GM06990 (cell line): ENCODE measurements at regions not wholly inside any gene's neighbourhood (a gene's known extent, or its start where the extent isn't known, plus 50 kb on each side); places are given as distances from the start of the nearest gene placed in this dataset.

Source experiments
- DNase-seq: peaks from one replicate; pipeline ENCODE4 v3.0.0-alpha.2; 2011; ENCODE audit not compliant: insufficient read length; ENCODE audit errors: extremely low read depth
- H3K27me3 ChIP-seq: replicated peaks from 2 replicates; pipeline ENCODE4 v1.6.0; 2011; ENCODE audit warnings: low read length; ENCODE audit not compliant: control insufficient read depth, insufficient read depth
- H3K36me3 ChIP-seq: 2 replicates; pipeline ENCODE4 v1.5.1; 2011; ENCODE audit warnings: low read length; ENCODE audit not compliant: control insufficient read depth, insufficient read depth
- H3K4me3 ChIP-seq: replicated peaks from 2 replicates; pipeline ENCODE4 v1.5.1; 2011; ENCODE audit warnings: low read depth, mild to moderate bottlenecking, control low read depth, low read length
- CTCF ChIP-seq: IDR thresholded peaks from 2 replicates; pipeline ENCODE4 v1.5.1; 2011; ENCODE audit warnings: low read length, control low read depth, mild to moderate bottlenecking, inconsistent platforms; ENCODE audit not compliant: insufficient read depth, poor library complexity, severe bottlenecking

- TF ChIP-seq CTCF = no peak
- peaks cover 1% of the 10 kb centered on the region for H3K27me3 ChIP-seq
- H3K4me3 ChIP-seq = no peak overlapping the region
Measured at GRCh38 chr1:36692465-36693160, 209.9 kb upstream of the CSF3R start.

GRCh38 chr1:36691374-36691773, 208.7 kb upstream of the CSF3R start:
- DNase-seq = no peak
- no peak overlapping the region for H3K4me3 ChIP-seq
- H3K27me3 ChIP-seq = peaks cover 1% of the 10 kb centered on the region
- no peaks in the 10 kb centered on the region for H3K36me3 ChIP-seq
- no peak for TF ChIP-seq CTCF

More at GRCh38 chr1:36692465-36693160, 209.9 kb upstream of the CSF3R start:
- no peaks in the 10 kb centered on the region for H3K36me3 ChIP-seq
- no peak for DNase-seq

GRCh38 chr1:36689992-36690391, 207.3 kb upstream of the CSF3R start:
- no peaks in the 10 kb centered on the region for H3K36me3 ChIP-seq
- peaks cover 1% of the 10 kb centered on the region for H3K27me3 ChIP-seq
- no peak for TF ChIP-seq CTCF
- DNase-seq = no peak
- H3K4me3 ChIP-seq = no peak overlapping the region

- Histone ChIP-seq H3K36me3 (no peaks in the 10 kb centered on the region), H3K27me3 (peaks cover 1% of the 10 kb centered on the region; the same call in 1 of the 2 replicates), H3K4me3 (no peak overlapping the region)
- no peak for DNase-seq
- no peak for TF ChIP-seq CTCF
Measured at GRCh38 chr1:36687312-36687711, 204.6 kb upstream of the CSF3R start.

GRCh38 chr1:36675931-36676562, 193.3 kb upstream of the CSF3R start:
- no peak for TF ChIP-seq CTCF
- Histone ChIP-seq H3K36me3 (no peaks in the 10 kb centered on the region), H3K27me3 (peaks cover 2% of the 10 kb centered on the region), H3K4me3 (no peak overlapping the region)
- DNase-seq = no peak

GRCh38 chr1:36675106-36675505, 192.4 kb upstream of the CSF3R start:
- H3K4me3 ChIP-seq = no peak overlapping the region
- TF ChIP-seq CTCF = no peak
- H3K36me3 ChIP-seq = no peaks in the 10 kb centered on the region
- H3K27me3 ChIP-seq = peaks cover 4% of the 10 kb centered on the region
- no peak for DNase-seq
